HEK293 (cell line): ENCODE measurements at regions not wholly inside any gene's neighbourhood (a gene's known extent, or its start where the extent isn't known, plus 50 kb on each side); places are given as distances from the start of the nearest gene placed in this dataset.

ENCODE experiments used
- CTCF ChIA-PET: fragments of 350-600 bp; formaldehyde crosslinking; extraction: SDS; loops from one replicate; lab custom pipeline; 2021; ENCODE audit warnings: antibody characterized with exemption; lab: Yijun Ruan, JAX
- POLR2A ChIA-PET: fragments of 300-600 bp; formaldehyde crosslinking; extraction: SDS; loops from one replicate; lab custom pipeline; 2020; ENCODE audit warnings: antibody characterized with exemption, inconsistent platforms; lab: Yijun Ruan, JAX
- H3K27ac ChIP-seq: fragments of 200-500 bp; sonication (Bioruptor generic); 2 replicates; pipeline ENCODE4 v1.5.1; 2014; ENCODE audit warnings: low read depth, low read length, control low read depth, inconsistent platforms; ENCODE audit errors: extremely low read depth
- H3K36me3 ChIP-seq, 2 experiments: fragments of 200-500 bp in 1 of 2; sonication (Bioruptor generic) in 1 of 2; 1 replicate in 1 of 2; 2 replicates in 1 of 2; pipeline ENCODE4 v1.5.1; 2014 to 2017; ENCODE audit warnings: inconsistent platforms in 2 of 2, low read length in 2 of 2; ENCODE audit not compliant: control insufficient read depth in 2 of 2, insufficient read depth in 1 of 2
- H3K4me1 ChIP-seq: fragments of 200-500 bp; sonication (Bioruptor generic); 2 replicates; pipeline ENCODE4 v1.5.1; 2014; ENCODE audit warnings: mild to moderate bottlenecking, low read length, inconsistent platforms; ENCODE audit not compliant: control insufficient read depth, insufficient read depth
- H3K4me3 ChIP-seq: 2 replicates; pipeline ENCODE4 v1.5.1; 2011; ENCODE audit warnings: low read depth, mild to moderate bottlenecking, control low read depth, low read length, moderate library complexity
- H3K9me3 ChIP-seq: fragments of 200-500 bp; sonication (Bioruptor generic); 2 replicates; pipeline ENCODE4 v1.5.1; 2014; ENCODE audit warnings: low read depth, low read length, inconsistent platforms; ENCODE audit not compliant: control insufficient read depth, insufficient read depth
- BCL11A ChIP-seq: fragments of 450-650 bp; formaldehyde crosslinking; IDR thresholded peaks from 2 replicates; pipeline ENCODE4 v1.5.1; 2016; ENCODE audit warnings: low read depth, missing biosample characterization, missing genetic modification characterization
- EGR2 ChIP-seq: fragments of 450-650 bp; formaldehyde crosslinking; IDR thresholded peaks from 2 replicates; pipeline ENCODE4 v1.5.1; 2016; ENCODE audit warnings: low read depth, missing biosample characterization, missing genetic modification characterization
- FEZF1 ChIP-seq: fragments of 450-650 bp; formaldehyde crosslinking; IDR thresholded peaks from 2 replicates; pipeline ENCODE4 v1.5.1; 2016; ENCODE audit warnings: missing biosample characterization, missing genetic modification characterization
- GLI4 ChIP-seq: fragments of 450-650 bp; formaldehyde crosslinking; IDR thresholded peaks from 2 replicates; pipeline ENCODE4 v1.5.1; 2016; ENCODE audit warnings: missing biosample characterization, missing genetic modification characterization
- HOXA7 ChIP-seq: sonication (generic); formaldehyde crosslinking; IDR thresholded peaks from 2 replicates; pipeline ENCODE4 v1.8.1; 2022; ENCODE audit warnings: missing genetic modification reagents, borderline replicate concordance
- KLF8 ChIP-seq: fragments of 450-650 bp; formaldehyde crosslinking; IDR thresholded peaks from 2 replicates; pipeline ENCODE4 v1.5.1; 2016; ENCODE audit warnings: missing biosample characterization, missing genetic modification characterization
- PRDM10 ChIP-seq: fragments of 450-650 bp; formaldehyde crosslinking; IDR thresholded peaks from 2 replicates; pipeline ENCODE4 v1.5.1; 2016; ENCODE audit warnings: missing biosample characterization, missing genetic modification characterization
- SP7 ChIP-seq: fragments of 450-650 bp; formaldehyde crosslinking; IDR thresholded peaks from 2 replicates; pipeline ENCODE4 v1.5.1; 2016; ENCODE audit warnings: missing biosample characterization, missing genetic modification characterization
- TCF7L2 ChIP-seq: IDR thresholded peaks from 2 replicates; pipeline ENCODE4 v1.6.1; 2011; ENCODE audit warnings: low read depth, mild to moderate bottlenecking, inconsistent platforms, low read length, moderate library complexity, borderline replicate concordance
- WT1 ChIP-seq: fragments of 450-650 bp; formaldehyde crosslinking; IDR thresholded peaks from 2 replicates; pipeline ENCODE4 v1.5.1; 2016; ENCODE audit warnings: missing biosample characterization, missing genetic modification characterization
- YY2 ChIP-seq: fragments of 450-650 bp; formaldehyde crosslinking; IDR thresholded peaks from 2 replicates; pipeline ENCODE4 v1.5.1; 2016; ENCODE audit warnings: missing biosample characterization, missing genetic modification characterization
- ZFHX2 ChIP-seq: fragments of 450-650 bp; formaldehyde crosslinking; conservative IDR thresholded peaks from 2 replicates; pipeline ENCODE4 v1.5.1; 2016; ENCODE audit warnings: missing biosample characterization, missing genetic modification characterization
- ZNF10 ChIP-seq: fragments of 450-650 bp; formaldehyde crosslinking; IDR thresholded peaks from 2 replicates; pipeline ENCODE4 v1.5.1; 2017; ENCODE audit warnings: missing biosample characterization, missing genetic modification characterization
- ZNF133 ChIP-seq: fragments of 450-650 bp; formaldehyde crosslinking; IDR thresholded peaks from 2 replicates; pipeline ENCODE4 v1.5.1; 2016; ENCODE audit warnings: missing biosample characterization, missing genetic modification characterization
- ZNF239 ChIP-seq: fragments of 450-650 bp; formaldehyde crosslinking; IDR thresholded peaks from 2 replicates; pipeline ENCODE4 v1.5.1; 2016; ENCODE audit warnings: missing biosample characterization, missing genetic modification characterization
- ZNF24 ChIP-seq: fragments of 450-650 bp; formaldehyde crosslinking; IDR thresholded peaks from 2 replicates; pipeline ENCODE4 v1.5.1; 2016; ENCODE audit warnings: missing biosample characterization, missing genetic modification characterization
- ZNF274 ChIP-seq, 2 experiments: fragments of 200-500 bp in 1 of 2; fragments of 450-650 bp in 1 of 2; sonication (Bioruptor generic) in 1 of 2; formaldehyde crosslinking in 1 of 2; IDR thresholded peaks; 2 replicates each; pipeline versions ENCODE4 v1.5.1 to v1.6.1; 2014 to 2016; ENCODE audit warnings: borderline replicate concordance in 1 of 2, inconsistent platforms in 1 of 2, low read length in 1 of 2, missing biosample characterization in 1 of 2, missing genetic modification characterization in 1 of 2
- ZNF302 ChIP-seq: fragments of 450-650 bp; formaldehyde crosslinking; IDR thresholded peaks from 2 replicates; pipeline ENCODE4 v1.5.1; 2016; ENCODE audit warnings: missing biosample characterization, missing genetic modification characterization, low read depth
- ZNF354C ChIP-seq: fragments of 450-650 bp; formaldehyde crosslinking; IDR thresholded peaks from 2 replicates; pipeline ENCODE4 v1.5.1; 2016; ENCODE audit warnings: missing biosample characterization, missing genetic modification characterization, low read depth, borderline replicate concordance
- ZNF37A ChIP-seq: fragments of 450-650 bp; IDR thresholded peaks from 2 replicates; pipeline ENCODE4 v1.5.1; 2018; ENCODE audit warnings: missing biosample characterization, missing genetic modification characterization
- ZNF394 ChIP-seq: fragments of 450-650 bp; formaldehyde crosslinking; IDR thresholded peaks from 2 replicates; pipeline ENCODE4 v1.5.1; 2016; ENCODE audit warnings: missing biosample characterization, missing genetic modification characterization, mild to moderate bottlenecking, moderate library complexity, borderline replicate concordance
- ZNF529 ChIP-seq: fragments of 450-650 bp; formaldehyde crosslinking; IDR thresholded peaks from 2 replicates; pipeline ENCODE4 v1.5.1; 2017; ENCODE audit warnings: missing genetic modification characterization, missing biosample characterization; ENCODE audit not compliant: insufficient replicate concordance
- ZNF571 ChIP-seq: fragments of 450-650 bp; formaldehyde crosslinking; IDR thresholded peaks from 2 replicates; pipeline ENCODE4 v1.5.0; 2017; ENCODE audit warnings: missing biosample characterization, missing genetic modification characterization
- ZNF580 ChIP-seq: fragments of 450-650 bp; formaldehyde crosslinking; IDR thresholded peaks from 2 replicates; pipeline ENCODE4 v1.5.1; 2016; ENCODE audit warnings: missing biosample characterization, missing genetic modification characterization
- ZNF610 ChIP-seq: fragments of 450-650 bp; formaldehyde crosslinking; IDR thresholded peaks from 2 replicates; pipeline ENCODE4 v1.5.1; 2016; ENCODE audit warnings: missing biosample characterization, missing genetic modification characterization, borderline replicate concordance
- ZNF658 ChIP-seq: fragments of 450-650 bp; formaldehyde crosslinking; IDR thresholded peaks from 2 replicates; pipeline ENCODE4; 2016; ENCODE audit warnings: missing biosample characterization, missing genetic modification characterization
- ZNF664 ChIP-seq: fragments of 450-650 bp; formaldehyde crosslinking; IDR thresholded peaks from 2 replicates; pipeline ENCODE4 v1.5.1; 2016; ENCODE audit warnings: missing biosample characterization, missing genetic modification characterization
- ZNF707 ChIP-seq: fragments of 450-650 bp; formaldehyde crosslinking; IDR thresholded peaks from 2 replicates; pipeline ENCODE4 v1.5.1; 2016; ENCODE audit warnings: missing biosample characterization, missing genetic modification characterization
- ZNF837 ChIP-seq: fragments of 450-650 bp; formaldehyde crosslinking; IDR thresholded peaks from 2 replicates; pipeline ENCODE4 v1.5.1; 2016; ENCODE audit warnings: missing biosample characterization, missing genetic modification characterization
- ZNF843 ChIP-seq: fragments of 450-650 bp; formaldehyde crosslinking; IDR thresholded peaks from 2 replicates; pipeline ENCODE4 v1.5.1; 2016; ENCODE audit warnings: missing biosample characterization, missing genetic modification characterization
- ZSCAN23 ChIP-seq: fragments of 450-650 bp; formaldehyde crosslinking; IDR thresholded peaks from 2 replicates; pipeline ENCODE4 v1.5.1; 2016; ENCODE audit warnings: missing biosample characterization, missing genetic modification characterization

- peaks cover 22% of the 10 kb centered on the region for H3K4me1 ChIP-seq
- H3K4me3 ChIP-seq = no peak overlapping the region
- no peak for TF ChIP-seq ZSCAN23 (tag by site-specific recombination)
- no peak for TF ChIP-seq HOXA7 (CRISPR knock-in tag)
- TF ChIP-seq ZNF571 (tag by site-specific recombination) = no peak
- TF ChIP-seq ZNF302 (tag by site-specific recombination) = no peak
- no peak for TF ChIP-seq GLI4
- TF ChIP-seq TCF7L2 = no peak
- TF ChIP-seq ZNF274 (IDR thresholded peaks at IDR 0.05; ENCODE audit: low read length) = no peak
- no peak for TF ChIP-seq ZNF274 (tag by site-specific recombination; IDR thresholded peaks at IDR 0.05; ENCODE audit: borderline replicate concordance)
- TF ChIP-seq ZNF394 = no peak
- TF ChIP-seq ZNF529 (tag by site-specific recombination) = no peak
- no peak for TF ChIP-seq ZNF664 (tag by site-specific recombination)
- no peak for TF ChIP-seq ZNF610
- TF ChIP-seq ZNF354C (tag by site-specific recombination) = no peak
- no peak for TF ChIP-seq BCL11A (tag by site-specific recombination)
- no peak for TF ChIP-seq ZNF37A (tag by site-specific recombination)
- no peak for TF ChIP-seq ZNF133 (tag by site-specific recombination)
- TF ChIP-seq ZNF837 (tag by site-specific recombination) = no peak
- TF ChIP-seq, all 188 proteins: peak for 0
- Histone ChIP-seq H3K36me3 (no peaks in the 10 kb centered on the region), H3K9me3 (no peaks in the 10 kb centered on the region), H3K27ac (peak overlapping the region; percentile 77; the same call in 1 of the 2 replicates)
- CTCF ChIA-PET = interaction anchor here (0.5 to 1.4 kb wide), 2 partner anchors 286 to 566 kb away, joined by 3 to 4 read pairs; no protein-coding TSS in a partner anchor
- POLR2A ChIA-PET = interaction anchor here (1.0 to 1.1 kb wide), 2 partner anchors 43 to 268 kb away, joined by 3 to 6 read pairs; no protein-coding TSS in a partner anchor
These were observed 505.3 kb upstream of the NR2F2 start for GRCh38 chr15:95825208-95825607.

GRCh38 chr15:95825671-95826411 is 504.7 kb upstream of the NR2F2 start:
- Histone ChIP-seq H3K4me1 (peaks cover 22% of the 10 kb centered on the region), H3K9me3 (no peaks in the 10 kb centered on the region), H3K4me3 (no peak overlapping the region), H3K27ac (peak overlapping the region; percentile 77; the same call in 1 of the 2 replicates), H3K36me3 (no peaks in the 10 kb centered on the region)
- ChIA-PET POLR2A (interaction anchor here (1.0 to 1.1 kb wide), 2 partner anchors 43 to 269 kb away, joined by 3 to 6 read pairs; no protein-coding TSS in a partner anchor), CTCF (interaction anchor here (0.6 to 1.4 kb wide), 3 partner anchors 60 to 566 kb away, joined by 3 to 4 read pairs (median 4); no protein-coding TSS in a partner anchor)
- no peak for TF ChIP-seq ZNF658 (tag by site-specific recombination)
- TF ChIP-seq ZNF580 (tag by site-specific recombination) = peak; percentile 54; the same call in 1 of the 2 replicates
- TF ChIP-seq KLF8 (tag by site-specific recombination) = 0 out of 2 replicates have a peak, but pooled peaks have one; percentile 39
- 0 out of 2 replicates have a peak, but pooled peaks have one; percentile 37 for TF ChIP-seq ZNF10
- TF ChIP-seq ZNF843 (tag by site-specific recombination) = peak; percentile 92
- TF ChIP-seq WT1 (tag by site-specific recombination) = peak; percentile 77
- TF ChIP-seq ZFHX2 (tag by site-specific recombination) = peak; percentile 89
- TF ChIP-seq EGR2 (tag by site-specific recombination) = peak; percentile 84
- TF ChIP-seq PRDM10 (tag by site-specific recombination) = peak; percentile 73
- peak; percentile 37; the same call in 1 of the 2 replicates for TF ChIP-seq TCF7L2
- TF ChIP-seq ZNF24 (tag by site-specific recombination) = no peak
- no peak for TF ChIP-seq ZNF707 (tag by site-specific recombination)
- TF ChIP-seq FEZF1 = peak; percentile 83
- TF ChIP-seq SP7 = peak; percentile 96
- TF ChIP-seq YY2 (tag by site-specific recombination) = no peak
- TF ChIP-seq ZNF239 (tag by site-specific recombination) = no peak
